NT2/D1 (cell line): ENCODE measurements at regions not wholly inside any gene's neighbourhood (a gene's known extent, or its start where the extent isn't known, plus 50 kb on each side); places are given as distances from the start of the nearest gene placed in this dataset.

Source experiments
- DNase-seq: peaks from one replicate; pipeline ENCODE4 v3.0.0-alpha.2; 2011; ENCODE audit warnings: low read depth, low spot score
- H3K27me3 ChIP-seq: 2 replicates; pipeline ENCODE4 v1.6.0; 2011; ENCODE audit warnings: mild to moderate bottlenecking; ENCODE audit not compliant: insufficient read length, insufficient read depth
- H3K36me3 ChIP-seq: 2 replicates; pipeline ENCODE4 v1.6.1; 2011; ENCODE audit warnings: mild to moderate bottlenecking, low read length, mixed read lengths; ENCODE audit not compliant: insufficient read depth, insufficient read length
- H3K4me1 ChIP-seq: 2 replicates; pipeline ENCODE4 v1.5.1; 2011; ENCODE audit not compliant: insufficient read depth, insufficient read length
- H3K4me3 ChIP-seq: 2 replicates; pipeline ENCODE4 v1.5.1; 2011; ENCODE audit warnings: low read depth; ENCODE audit not compliant: insufficient read length
- H3K9ac ChIP-seq: 2 replicates; pipeline ENCODE4 v1.6.0; 2011; ENCODE audit warnings: low read depth; ENCODE audit not compliant: insufficient read length
- H3K9me3 ChIP-seq: 2 replicates; pipeline ENCODE4 v1.5.1; 2011; ENCODE audit warnings: mild to moderate bottlenecking, low read length; ENCODE audit not compliant: insufficient read depth
- SUZ12 ChIP-seq: IDR thresholded peaks from 2 replicates; pipeline ENCODE4 v1.6.1; 2011; ENCODE audit not compliant: insufficient read length, insufficient read depth; ENCODE audit errors: extremely low read depth
- YY1 ChIP-seq: IDR thresholded peaks from 2 replicates; pipeline ENCODE4 v1.6.1; 2011; ENCODE audit not compliant: insufficient read length, insufficient read depth
- ZNF274 ChIP-seq: IDR thresholded peaks from 2 replicates; pipeline ENCODE4 v1.6.1; 2011; ENCODE audit warnings: mild to moderate bottlenecking, low read depth, low read length

DNA sequence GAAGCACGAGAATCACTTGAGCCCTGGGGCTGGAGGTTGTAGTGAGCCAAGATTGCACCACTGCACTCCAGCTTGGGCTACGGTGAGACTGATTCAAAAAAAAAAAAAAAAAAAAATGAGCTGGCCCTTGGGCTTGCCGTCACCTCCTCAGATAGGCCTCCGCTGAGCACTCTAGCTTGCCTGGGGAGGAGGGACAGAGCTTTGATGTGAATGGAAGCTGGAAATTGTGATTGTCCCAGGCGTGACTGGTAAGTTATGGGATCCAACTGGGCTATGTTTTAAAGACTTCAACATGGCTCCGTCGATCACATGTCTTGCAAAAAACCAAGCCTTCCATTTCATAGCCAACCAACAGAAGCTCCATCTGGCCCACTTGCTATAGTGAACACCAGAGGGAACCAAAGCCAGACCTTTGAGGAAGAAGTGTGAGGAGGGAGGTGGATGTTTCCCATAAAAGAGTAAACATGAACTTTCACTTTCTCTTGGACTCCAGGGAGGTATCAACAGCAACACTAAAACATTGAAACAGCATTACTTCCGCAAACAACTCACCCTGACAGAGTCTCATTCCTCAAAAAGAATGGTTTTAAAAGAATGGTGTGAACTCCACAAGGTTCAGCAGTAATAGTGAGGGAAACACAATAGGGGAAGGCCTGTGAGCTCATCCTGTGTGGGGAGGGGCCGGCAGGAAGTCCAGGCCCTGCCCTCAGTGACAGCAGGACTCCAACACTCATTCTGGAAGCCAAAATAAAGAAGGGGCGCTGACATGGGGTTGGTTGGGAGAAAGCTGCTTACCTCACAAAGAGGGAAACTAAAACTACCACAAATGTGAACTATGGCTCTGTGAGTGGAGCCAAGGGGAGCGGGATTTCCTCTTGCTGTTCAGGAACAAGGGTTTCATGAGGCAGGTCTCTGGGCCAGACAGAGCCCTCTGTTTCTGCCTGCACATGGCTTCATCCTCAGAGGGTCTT is 59.2 kb upstream of the IL12A start:
- Histone ChIP-seq H3K4me3 (no peak overlapping the region), H3K27me3 (no peaks in the 10 kb centered on the region), H3K9me3 (peaks cover 13% of the 10 kb centered on the region), H3K4me1 (no peaks in the 10 kb centered on the region), H3K36me3 (no peaks in the 10 kb centered on the region), H3K9ac (no peak overlapping the region)
- TF ChIP-seq ZNF274 = no peak
- no peak for TF ChIP-seq SUZ12
- TF ChIP-seq YY1 = no peak
- no peak for DNase-seq

DNA sequence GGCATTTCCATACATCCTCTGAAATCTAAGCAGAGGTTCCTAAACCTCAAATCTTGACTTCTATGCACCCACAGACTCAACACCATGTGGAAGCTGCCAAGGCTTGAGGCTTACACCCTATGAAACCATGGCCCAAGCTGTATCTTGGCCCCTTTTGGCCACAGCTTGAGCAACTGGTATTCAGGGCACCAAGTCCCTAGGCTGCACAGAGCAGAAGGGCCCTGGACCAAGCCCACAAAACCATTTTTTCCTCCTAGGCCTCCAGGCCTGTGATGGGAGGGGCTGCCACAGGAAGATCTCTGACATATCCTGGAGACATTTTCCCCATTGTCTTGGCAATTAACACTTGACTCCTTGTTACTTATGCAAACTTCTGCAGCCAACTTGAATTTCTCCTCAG is 54.4 kb upstream of the IL12A start:
- no peak for DNase-seq
- no peak overlapping the region for H3K9ac ChIP-seq
- H3K36me3 ChIP-seq = no peaks in the 10 kb centered on the region
- no peaks in the 10 kb centered on the region for H3K27me3 ChIP-seq
- TF ChIP-seq YY1 = no peak
- no peak for TF ChIP-seq SUZ12
- TF ChIP-seq ZNF274 = no peak
- H3K9me3 ChIP-seq = peaks cover 22% of the 10 kb centered on the region
- H3K4me1 ChIP-seq = no peaks in the 10 kb centered on the region
- H3K4me3 ChIP-seq = no peak overlapping the region

DNA sequence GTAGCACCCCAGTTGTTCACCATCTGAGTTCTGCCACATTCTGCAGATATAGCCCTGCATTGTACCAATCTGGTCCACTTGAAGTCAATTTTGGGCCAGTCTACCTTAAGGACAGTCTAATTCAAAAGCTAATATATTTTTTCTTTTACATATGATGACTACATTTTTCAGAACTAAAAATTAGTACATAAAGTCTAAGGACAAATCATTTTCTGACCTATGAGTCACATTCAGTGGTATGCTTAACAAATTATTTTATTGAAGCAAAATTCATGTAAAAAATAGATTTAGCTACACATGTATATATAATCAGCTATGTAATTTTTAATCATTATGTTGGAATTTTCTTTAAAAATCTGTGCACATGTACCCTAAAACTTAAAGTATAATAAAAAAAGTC is 52.1 kb upstream of the IL12A start:
- no peaks in the 10 kb centered on the region for H3K27me3 ChIP-seq
- TF ChIP-seq YY1 (no peak), SUZ12 (no peak), ZNF274 (no peak)
- no peak overlapping the region for H3K9ac ChIP-seq
- no peaks in the 10 kb centered on the region for H3K36me3 ChIP-seq
- DNase-seq = no peak
- no peaks in the 10 kb centered on the region for H3K4me1 ChIP-seq
- peaks cover 22% of the 10 kb centered on the region for H3K9me3 ChIP-seq
- no peak overlapping the region for H3K4me3 ChIP-seq

DNA sequence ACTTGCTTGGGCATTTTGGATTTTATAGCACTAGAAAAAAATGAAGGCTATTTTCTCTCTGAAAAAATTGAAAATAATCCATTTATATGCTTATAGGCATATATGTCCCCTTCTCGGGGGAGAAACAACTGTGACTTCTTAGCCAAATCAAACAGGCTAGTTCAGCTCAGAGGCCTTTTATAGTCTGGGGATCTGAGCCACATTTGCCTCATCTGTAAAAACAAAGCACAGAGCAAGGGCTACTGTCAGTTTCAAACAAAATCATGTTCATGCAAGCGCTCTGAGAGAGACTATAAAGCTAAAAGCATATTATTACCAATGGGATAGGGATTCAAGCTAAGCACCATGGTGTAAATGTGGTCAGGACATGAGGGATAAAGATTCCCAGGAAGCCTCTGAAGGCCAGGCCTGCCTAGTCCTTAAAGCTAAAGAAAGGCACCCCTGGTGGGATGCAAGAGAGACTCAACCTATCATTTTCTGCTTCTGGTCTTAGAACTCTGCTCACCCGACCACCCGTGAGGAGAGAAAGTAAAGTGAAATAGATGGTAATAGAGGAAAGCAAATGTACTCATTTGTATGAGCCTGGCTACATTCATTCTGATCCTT is 51.0 kb upstream of the IL12A start:
- no peaks in the 10 kb centered on the region for H3K27me3 ChIP-seq
- H3K4me3 ChIP-seq = no peak overlapping the region
- peaks cover 22% of the 10 kb centered on the region for H3K9me3 ChIP-seq
- no peak for DNase-seq
- H3K4me1 ChIP-seq = no peaks in the 10 kb centered on the region
- TF ChIP-seq ZNF274 (no peak), SUZ12 (no peak), YY1 (no peak)
- H3K9ac ChIP-seq = no peak overlapping the region
- no peaks in the 10 kb centered on the region for H3K36me3 ChIP-seq

DNA sequence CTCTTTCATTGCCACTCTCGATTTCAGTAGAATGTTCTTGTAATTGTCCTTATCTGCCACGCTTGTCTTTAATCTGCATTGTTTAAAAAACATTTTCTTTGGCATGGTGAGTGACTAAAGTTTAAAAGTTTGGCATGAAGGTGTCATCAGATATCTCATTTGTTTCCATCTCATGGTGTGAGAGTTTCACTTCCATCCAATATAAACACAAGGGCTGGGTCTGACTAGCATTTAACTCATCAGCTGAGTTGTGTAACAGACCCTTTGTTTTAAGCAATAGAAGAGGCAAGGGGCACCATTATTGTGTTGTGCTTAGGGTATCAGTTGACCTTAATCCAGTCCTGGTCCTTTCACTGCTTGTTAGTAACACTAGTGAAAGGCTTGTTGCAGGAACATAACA is 49.9 kb upstream of the IL12A start:
- TF ChIP-seq ZNF274 (no peak), YY1 (no peak), SUZ12 (no peak)
- no peak overlapping the region for H3K9ac ChIP-seq
- DNase-seq = no peak

More for the DNA sequence above, 49.9 kb upstream of the IL12A start:
- no peaks in the 10 kb centered on the region for H3K27me3 ChIP-seq
- H3K4me1 ChIP-seq = no peaks in the 10 kb centered on the region
- H3K9me3 ChIP-seq = peaks cover 17% of the 10 kb centered on the region
- no peaks in the 10 kb centered on the region for H3K36me3 ChIP-seq
- no peak overlapping the region for H3K4me3 ChIP-seq
